ENCODE measurements at regions not wholly inside any gene's neighbourhood (a gene's known extent, or its start where the extent isn't known, plus 50 kb on each side); places are given as distances from the start of the nearest gene placed in this dataset.
"Not testable (repeated sequence)": the region's sequence is repeated elsewhere in the genome, so short reads cannot be mapped to it uniquely, and the experiment has no call there.

DNA sequence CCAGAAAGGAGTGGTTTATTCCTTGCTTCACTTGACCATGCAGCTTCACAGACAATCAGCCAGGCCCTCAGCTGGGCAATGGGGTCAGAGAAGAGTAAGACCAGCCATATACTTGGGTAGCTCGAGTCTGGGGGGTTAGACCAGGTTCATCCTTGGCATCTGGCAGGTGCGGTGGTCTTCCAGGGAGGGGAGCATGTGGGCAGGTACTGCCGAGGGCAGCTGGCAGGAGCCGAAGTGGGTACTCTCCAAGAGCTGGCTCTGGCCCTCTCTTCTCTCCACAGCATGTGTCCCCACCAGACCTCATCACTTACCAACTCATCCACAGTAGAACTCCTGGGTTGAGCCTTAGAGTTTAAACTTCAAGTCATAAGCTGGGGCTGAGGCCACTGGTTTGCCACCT lies 156.8 kb downstream of the FOXD2 start:
- DNase-seq (ENCODE audit: low read depth): no peak

DNA sequence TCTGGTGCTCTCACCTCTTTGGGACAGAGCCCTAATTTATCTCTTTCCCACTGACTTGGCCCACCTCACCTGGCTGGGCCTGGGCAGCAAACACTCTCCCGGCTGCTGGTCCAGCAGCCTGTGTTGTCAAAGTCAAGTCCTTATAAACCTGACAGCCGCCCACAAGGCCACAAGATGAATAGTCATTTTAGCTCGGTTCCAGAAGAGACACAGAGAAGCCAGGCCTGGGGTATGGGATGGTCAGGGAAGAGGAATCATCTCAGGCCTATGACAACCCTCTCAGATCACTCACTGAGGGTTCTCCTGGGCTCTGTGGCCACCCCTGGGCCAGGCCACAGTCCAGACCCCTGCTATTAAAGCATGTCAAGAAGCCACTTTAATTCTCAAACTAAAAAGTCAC lies 158.5 kb downstream of the FOXD2 start:
- DNase-seq (ENCODE audit: low read depth): no peak

DNA sequence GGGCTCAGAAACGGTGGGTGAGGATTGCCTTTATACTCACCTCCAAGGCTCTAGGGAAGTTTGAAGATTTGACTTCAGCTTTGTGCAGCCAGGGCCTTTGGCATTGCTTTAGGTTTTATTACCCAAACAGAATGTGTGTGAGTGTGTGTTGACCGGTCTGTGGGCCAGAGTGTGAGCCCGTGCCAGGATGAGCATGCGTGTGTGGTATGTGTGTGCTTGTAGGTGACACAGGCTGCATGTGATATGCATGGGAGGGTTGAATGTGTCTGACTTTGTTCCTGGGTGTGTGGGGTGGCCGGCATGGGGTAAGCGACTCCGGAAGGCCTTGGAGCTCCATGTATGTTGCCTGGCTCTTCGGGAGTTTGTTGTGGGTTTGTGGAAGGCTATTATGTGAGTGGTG lies 160.5 kb downstream of the FOXD2 start:
- no peak for DNase-seq (ENCODE audit: low read depth)

DNA sequence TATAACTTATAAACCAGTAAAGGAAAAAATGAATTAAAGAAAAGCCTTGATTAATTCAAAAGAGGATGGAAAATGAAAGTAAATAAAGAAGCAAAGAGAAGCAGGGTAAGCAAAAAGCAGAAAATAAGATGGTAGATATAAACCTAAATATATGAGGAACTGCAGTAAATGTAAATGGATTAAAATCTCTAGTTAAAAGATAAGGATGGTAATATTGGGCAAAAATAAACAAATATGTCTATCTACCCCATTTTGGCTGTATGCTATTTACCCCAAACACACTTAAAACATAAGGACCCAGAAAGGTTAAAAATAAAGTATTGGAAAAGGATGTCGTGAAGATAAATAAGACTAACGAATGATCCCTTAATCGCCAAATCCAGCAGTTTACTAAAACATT lies 161.9 kb downstream of the FOXD2 start:
- DNase-seq (ENCODE audit: low read depth): no peak

DNA sequence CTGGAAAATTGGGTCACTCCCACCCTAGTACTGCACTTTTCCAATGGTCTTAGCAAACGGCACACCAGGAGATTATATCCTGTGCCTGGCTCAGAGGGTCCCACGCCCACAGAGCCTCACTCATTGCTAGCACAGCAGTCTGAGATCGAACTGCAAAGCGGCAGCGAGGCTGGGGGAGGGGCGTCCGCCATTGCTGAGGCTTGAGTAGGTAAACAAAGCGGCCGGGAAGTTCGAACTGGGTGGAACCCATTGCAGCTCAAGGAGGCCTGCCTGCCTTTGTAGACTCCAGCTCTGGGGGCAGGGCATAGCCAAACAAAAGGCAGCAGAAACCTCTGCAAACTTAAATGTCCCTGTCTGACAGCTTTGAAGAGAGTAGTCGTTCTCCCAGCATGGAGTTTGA lies 164.6 kb downstream of the FOXD2 start:
- not testable (repeated sequence) for DNase-seq (ENCODE audit: low read depth)

DNA sequence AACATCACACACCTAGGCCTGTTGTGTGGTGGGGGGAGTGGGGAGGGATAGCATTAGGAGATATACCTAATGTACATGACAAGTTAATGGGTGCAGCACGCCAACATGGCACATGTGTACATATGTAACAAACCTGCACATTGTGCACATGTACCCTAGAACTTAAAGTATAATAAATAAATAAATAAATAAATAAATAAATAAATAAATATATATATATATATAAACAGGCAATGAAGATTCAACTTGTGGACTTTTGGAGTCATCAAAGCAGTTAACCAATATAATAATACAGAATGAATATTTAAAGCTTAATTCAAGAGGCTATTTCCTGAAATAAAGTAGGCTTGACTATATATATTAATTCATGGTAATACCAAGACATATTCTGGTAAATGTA lies 167.0 kb downstream of the FOXD2 start:
- DNase-seq (ENCODE audit: low read depth): not testable (repeated sequence)

DNA sequence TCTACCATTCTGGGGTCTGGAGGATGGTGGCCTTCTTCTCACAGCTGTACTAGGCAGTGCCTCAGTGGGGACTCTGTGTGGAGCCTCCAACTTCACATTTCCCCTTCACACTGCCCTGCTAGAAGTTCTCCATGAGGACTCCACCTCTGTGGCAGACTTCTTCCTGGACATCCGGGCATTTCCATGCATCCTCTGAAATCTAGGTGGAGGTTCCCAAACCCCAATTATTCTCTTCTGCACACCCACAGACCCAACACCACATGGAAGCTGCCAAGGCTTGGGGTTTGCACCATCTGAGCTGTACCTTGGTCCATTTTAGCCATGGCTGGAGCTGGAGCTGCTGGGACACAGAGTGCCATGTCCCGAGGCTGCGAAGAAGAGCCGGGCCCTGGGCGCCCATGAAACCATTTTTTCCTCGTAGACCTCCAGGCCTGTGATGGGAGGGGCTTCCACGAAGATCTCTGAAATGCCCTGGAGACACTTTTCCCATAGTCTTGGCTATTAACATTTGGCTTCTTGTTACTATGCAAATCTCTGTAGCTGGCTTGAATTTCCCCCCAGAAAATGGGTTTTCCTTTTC lies 170.5 kb downstream of the FOXD2 start:
- DNase-seq (ENCODE audit: low read depth): no peak

DNA sequence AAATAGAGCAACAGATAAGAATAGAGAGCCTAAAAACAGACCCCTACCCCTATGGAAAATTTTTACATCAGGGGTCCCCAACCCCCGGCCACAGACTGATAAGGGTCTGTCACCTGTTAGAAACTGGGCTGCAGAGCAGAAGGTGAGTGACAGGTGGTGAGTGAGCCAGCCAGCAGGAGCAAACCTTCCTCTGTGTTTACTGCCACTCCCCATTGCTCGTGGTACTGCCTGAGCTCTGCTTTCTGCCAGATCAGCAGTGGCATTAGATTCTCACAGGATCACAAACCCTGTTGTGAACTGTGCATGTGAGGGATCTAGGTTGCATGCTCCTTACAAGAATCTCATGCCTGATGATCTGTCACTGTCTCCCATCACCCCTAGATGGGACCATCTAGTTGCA lies 174.1 kb downstream of the FOXD2 start:
- DNase-seq (ENCODE audit: low read depth): no peak

DNA sequence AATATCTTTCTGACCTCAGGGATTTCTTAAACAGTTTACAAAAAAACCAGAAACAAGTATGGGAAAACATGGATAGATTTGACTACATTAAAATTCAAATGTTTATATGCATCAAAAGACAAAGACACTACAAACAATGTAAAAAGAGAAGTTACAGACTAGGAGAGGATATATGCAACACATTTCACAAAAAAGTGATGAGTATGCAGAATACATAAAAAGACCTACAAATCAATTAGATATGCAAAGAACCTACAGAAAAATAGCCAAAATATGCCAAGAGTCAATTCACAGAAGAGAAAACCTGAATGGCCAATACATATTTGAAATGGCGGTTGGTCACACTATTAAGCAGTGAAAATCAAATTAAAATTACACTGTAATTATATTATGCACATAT lies 175.0 kb downstream of the FOXD2 start:
- DNase-seq (ENCODE audit: low read depth): no peak

DNA sequence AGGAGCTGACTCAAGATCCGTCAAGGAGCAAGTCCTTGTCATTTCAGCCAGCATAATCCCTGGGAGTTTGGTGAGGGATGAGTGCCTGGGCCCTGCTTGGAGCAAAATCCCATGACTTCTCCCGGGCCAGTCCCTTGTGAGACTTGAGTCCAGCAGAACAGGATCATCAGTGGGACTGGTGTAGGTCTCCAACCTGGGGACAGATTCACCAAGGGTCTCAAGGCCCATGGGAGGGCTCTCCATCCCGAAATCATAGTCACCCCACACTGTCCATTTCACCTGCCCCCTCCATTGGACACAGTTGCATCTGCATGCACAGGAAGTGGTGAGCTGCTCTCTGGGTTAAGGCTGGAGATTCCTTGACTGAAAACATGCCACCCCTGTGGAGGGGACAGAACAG lies 178.2 kb downstream of the FOXD2 start:
- no peak for DNase-seq (ENCODE audit: low read depth)

DNA sequence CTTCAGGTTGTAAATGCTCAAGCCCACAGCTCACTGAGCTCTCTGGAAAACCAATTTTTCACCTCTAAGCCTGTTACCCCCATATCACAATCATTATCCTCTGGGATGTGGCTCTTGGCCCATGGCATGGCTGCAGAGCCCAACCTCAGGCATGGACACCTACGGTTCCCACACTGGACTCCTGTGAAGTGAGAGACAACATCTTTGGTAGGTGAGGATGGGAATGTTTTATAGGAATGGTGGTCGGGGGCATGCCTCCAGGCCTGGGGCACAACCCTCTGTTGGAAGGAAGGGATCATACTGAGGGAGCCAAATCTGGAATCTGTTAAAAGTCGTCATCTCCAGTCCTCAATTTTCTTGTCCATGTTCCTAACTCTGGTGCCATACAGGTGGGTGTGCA lies 179.1 kb downstream of the FOXD2 start:
- DNase-seq (ENCODE audit: low read depth): no peak

DNA sequence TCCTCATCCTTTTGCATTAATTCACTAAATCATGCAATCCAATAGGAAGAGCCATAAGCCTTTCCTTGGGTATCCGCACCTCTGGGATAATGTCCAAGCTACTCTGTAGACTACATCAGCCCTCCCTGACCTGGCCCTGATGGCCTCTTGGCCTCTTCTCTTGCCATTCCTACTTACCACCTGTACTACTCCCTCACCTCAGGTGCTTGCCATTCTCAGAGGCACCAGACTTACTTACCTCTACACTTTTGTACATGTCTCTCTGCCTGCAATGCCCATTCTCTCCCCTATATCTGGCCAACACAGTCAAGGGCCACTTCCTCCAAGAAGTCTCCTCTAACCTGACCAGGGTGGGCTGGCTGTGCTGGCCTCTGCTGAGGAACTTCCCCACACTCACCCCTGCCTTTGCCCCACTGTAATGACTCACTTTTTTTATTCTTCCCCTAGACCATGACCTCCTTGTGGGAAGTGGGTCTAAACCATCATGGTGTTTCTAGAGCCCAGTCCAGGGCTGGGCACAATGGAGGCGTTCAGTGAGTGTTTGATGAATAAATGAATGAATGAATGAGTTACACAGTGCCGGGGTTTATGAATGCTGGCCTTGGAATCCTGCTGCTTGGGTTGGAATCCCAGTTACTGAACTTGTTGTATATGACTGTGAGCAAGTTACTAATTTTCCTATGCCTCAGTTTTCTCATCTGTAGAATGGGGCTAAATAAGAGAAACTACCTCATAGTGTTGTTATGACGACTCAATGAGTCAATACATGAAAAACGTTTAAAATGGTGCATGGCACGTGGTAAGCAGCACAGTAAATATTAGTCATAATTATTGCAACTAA lies 179.8 kb downstream of the FOXD2 start:
- DNase-seq (ENCODE audit: low read depth): no peak

DNA sequence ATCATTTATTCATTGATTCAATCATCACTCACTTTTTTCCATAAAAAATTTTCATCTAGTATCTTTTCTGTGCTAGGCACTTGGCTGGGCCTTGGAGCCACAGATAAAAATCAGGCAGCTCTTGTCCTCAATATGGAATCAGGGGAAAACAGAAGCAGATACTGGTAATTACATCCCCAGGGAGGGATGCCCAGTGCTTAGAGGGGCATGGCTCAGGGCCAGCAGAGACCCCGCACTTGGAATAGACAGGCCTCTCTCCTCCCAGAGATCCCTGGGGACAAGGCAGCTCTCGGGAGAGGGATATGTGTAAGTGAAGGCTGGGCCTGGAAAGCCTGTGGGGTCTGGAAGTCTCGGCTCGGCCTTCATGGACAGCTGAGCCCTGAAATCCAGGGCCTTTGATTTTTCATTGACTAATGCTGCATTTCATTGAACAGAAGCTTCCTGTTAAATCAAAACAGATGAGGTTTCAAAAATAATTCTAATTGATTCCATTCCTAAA lies 180.4 kb downstream of the FOXD2 start:
- no peak for DNase-seq (ENCODE audit: low read depth)

DNA sequence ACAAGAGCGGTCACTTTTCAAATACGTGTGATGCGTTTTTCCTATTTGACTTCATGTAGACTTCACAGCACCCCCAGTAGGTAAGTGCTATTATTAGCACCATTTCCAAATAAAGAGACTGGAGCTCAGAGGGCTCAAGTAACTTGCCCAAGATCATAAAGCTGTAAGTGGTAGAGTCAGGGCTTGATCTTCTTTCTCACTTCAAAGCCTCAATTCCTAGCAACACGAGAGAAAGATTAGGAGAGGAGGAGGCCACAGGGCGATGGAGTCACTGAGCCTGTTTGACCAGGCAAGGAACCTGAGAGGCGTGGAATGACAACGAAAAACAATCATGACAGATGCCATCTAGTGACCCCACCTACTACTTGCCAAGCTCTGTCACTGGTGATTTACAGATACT lies 181.0 kb downstream of the FOXD2 start:
- no peak for DNase-seq (ENCODE audit: low read depth)

DNA sequence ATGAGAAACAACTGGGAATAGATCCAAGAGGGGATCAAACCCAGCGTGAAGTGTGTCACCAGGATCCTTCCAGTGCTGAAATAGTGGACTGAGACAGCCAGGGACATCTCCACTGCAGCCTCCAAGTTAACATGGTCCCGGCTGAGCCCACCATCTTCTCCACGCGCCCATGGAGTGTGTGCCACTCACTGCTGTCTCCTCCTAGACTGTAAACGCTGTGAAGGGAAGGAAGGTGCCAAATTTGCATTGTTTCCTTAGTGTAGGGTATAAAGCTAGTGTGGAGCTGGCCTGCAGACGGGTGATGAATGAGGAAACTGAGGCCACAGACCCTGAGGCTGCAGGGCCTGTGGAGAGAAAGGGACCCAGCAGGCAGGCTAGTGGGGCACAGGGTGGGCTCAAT lies 183.6 kb downstream of the FOXD2 start:
- no peak for DNase-seq (ENCODE audit: low read depth)

DNA sequence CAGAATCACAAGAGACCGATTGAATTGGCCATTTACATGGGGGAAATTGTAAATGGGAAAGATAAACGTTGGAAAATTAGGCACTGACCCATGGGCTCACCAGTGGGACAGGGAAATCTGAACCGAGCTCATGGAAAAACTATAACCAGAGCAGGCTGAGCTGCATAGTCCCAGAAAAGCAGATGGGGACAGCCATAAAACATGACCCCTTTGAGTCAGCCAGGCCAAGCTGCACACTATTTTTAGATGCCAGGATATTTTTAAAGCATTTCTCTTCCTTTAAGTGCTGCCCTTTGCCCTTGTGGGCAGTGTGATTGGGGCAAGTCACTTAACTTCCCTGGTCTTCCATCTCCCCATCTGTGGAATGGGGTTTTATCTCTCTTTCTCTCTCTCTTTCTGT lies 184.1 kb downstream of the FOXD2 start:
- DNase-seq (ENCODE audit: low read depth): peak; percentile 20

DNA sequence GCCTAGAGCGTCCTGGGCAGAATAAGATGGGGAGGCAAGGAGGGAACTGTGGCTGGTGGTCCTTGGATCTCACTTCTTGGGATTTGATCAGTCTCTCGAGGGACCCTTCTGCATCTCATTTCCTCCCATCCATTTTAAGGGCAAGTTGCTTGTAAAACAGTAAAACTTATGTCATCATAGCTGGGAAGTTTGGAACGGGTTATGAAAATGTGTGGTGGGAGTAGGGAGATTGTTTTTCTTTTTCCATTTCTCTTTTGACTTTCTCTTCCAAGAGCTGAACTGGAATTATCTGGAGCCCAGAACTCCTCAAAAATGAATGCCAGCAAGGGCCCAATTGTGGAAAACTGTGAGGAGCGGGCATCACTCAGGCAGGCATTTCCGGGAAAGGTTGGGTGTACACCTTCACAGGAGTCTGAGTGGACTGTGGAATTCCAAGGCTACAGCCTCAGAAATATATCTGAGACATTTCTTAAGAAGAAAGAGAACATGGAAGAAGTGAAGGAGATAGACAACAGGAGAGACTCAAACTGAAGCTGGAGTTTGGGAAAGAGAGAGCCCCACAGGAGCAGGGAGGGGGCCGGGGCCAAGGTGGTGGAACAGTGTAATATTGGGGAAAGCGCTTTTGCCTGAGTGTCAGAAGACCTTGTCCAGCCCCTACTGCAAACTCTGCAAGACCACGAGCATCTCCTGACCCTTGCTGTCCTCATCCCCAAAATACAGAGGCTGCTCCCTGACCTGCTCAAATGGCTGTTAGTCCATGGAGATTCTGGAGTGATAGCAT lies 185.1 kb downstream of the FOXD2 start:
- DNase-seq (ENCODE audit: low read depth): no peak

DNA sequence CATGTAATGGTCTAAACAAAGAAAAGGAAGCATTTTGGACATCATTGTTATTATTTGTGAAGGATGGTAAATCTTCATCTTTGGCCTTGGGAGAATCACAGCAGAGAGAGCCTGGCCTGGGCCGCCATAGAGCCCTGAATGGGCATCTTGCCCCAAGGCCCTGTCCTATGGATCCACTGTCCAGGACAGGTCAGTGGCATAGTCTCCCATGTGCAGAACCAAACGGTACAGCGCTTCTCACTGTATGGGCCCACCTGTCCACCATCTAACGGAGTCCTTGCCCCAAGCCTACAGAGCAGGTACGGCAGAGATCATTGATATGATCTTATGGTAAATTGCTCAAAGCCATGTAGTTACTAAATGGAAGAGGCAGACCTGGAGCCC lies 185.7 kb downstream of the FOXD2 start:
- DNase-seq (ENCODE audit: low read depth): no peak

DNA sequence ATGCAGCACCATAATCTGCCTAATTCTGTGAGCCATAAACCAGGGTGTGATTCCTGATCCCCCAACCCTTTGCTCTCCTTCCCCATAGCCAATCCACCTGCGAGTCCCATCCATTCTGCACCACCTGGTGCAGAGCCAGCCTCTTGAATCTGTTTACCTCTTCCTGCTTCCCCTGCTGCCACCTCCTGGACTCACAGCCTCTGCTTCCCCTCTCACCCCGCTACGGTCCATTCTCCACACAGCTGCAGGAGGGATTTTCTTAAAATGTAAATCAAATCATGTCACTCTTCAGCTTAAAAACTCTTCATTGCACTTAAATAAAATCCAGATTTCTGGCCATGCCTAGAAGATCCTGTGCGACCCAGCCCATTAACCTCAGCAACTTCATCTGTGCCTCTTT lies 186.7 kb downstream of the FOXD2 start:
- peak; percentile 12 for DNase-seq (ENCODE audit: low read depth)

DNA sequence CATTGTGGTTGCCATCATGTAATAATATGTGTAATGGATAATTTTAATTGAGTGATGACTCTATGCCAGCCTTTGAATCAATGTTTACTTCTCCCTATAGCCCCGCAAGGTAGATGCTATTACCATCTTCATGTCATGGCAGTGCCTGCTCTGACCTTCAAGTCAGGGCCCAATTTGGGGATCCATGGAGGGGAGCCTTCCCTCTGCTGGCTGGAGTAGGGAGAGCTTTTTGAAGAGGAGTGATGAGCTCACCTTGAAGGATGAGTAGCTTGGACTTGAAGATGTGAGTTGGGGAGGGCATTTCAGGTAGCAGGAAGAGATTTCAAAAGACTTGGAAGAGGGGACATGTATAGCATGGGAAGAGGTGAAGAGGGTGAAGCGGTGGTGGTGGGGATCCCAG lies 189.2 kb downstream of the FOXD2 start:
- no peak for DNase-seq (ENCODE audit: low read depth)

DNA sequence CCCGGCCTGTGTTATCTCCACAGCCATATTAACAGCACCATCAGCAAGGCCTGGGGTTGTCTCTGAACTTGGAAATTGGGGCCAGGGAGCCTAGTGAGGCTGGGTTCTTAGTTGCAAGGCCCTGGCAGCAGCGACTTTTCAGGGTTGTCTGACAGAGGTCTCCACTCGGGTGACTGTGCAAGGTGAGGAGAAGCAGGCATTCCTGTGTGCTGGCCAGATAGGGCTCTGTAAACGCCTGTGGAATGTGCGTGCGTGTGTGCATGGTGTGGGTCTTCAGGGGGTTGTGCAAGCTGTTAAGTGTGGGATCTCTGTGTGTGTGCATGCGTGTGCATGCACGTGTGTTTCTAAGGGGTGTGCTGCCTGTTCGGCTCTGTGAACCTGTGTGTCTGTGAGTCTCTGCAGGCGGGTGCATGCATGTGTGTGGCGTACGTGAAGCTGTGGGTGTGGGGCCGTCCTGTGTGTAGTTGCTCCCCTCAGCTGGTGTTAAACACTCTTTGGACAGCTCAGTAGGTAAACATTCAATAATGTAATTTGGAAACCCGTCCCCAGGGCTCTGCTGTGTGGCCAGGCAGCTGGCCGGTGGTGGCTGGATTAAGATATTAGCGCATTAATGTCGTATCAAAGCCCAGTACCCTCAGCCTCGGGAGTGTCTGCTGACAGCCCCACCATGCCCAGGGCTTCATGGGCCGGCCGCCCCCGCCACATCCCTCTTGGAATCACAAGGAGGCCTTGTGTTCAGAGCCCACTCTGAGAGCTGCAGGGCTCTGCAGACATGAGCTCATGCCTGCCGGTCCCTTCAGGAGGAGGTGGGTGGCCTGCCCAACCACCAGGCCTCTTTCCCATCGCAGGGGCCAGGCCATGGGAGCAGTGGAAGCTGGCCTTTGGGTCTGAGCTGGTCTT lies 189.9 kb downstream of the FOXD2 start:
- no peak for DNase-seq (ENCODE audit: low read depth)

DNA sequence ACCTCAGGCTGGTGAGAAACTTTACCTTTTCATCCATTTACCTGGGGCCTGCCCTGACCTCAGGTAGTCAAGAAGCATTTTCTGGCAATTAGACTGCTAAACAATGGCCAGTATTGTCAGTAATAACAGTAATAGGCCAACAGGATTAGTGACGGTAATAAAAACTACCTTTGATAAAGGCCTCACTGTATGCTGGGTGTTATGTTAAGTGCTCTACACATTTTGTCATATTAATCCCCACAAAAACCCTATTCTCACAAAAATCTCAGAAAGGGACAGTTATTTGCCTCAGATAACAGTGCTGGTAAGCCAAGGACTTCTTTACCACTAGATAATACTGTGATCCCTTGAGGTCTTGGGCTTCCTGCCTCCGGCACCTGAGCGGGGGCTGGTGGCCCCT lies 191.4 kb downstream of the FOXD2 start:
- DNase-seq (ENCODE audit: low read depth): no peak
